GM18517 (cell line): ENCODE measurements at regions not wholly inside any gene's neighbourhood (a gene's known extent, or its start where the extent isn't known, plus 50 kb on each side); places are given as distances from the start of the nearest gene placed in this dataset.
"Not testable (repeated sequence)": the region's sequence is repeated elsewhere in the genome, so short reads cannot be mapped to it uniquely, and the experiment has no call there.

ENCODE experiments used
- ATAC-seq: cut with Tn5 transposase; IDR thresholded peaks from one replicate; pipeline ENCODE4 v1.9.1; 2021; ENCODE audit warnings: mild to moderate bottlenecking, moderate library complexity; ENCODE audit not compliant: unreplicated experiment

DNA sequence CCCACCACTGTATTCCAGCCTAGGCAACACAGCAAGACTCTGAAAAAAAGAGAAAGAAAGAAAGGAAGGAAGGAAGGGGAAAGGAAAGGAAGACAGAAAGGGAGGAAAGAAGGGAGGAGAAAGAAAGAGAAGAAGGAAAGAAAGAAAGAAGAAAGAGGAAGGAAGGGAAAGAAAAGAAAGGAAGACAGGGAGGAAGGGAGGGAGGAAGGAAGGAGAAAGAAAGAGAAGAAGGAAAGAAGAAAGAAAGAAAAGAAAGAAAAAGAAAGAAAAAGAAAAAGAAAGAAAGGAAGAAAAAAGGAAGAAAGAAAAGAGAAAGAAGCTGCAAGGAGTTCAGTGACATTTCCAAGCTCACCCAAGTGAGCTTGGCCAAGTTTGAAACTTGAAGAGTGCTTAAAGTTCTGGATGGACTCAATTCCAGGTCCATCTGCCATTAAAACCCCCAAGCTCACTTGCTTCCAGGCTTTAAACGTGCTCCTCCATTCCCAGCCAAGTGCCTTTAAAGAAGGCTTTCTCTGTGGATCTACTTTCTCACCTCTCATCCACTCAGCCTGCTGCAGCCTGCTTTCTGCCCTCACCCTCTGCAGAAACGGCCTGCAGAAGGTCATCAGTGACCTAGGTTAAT is 101.5 kb downstream of the VCPKMT start:
- no peak for ATAC-seq

DNA sequence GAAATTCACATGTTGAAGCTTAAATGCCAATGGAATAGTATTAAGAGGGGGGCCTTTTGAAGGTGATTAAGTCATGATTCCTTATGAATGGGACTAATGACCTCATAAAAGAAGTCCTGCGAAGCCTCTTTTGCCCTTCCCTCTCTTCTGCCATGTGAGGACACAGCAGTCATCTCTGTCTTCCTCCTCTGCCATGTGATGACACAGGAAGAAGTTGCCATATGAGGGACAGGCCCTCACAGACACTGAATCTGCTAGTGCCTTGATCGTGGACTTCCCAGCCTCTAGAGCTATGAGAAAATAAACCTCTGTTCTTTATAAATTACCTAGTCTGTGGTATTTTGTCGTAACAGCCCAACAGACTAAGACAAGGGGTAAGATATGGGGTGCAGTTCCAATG is 100.7 kb downstream of the VCPKMT start:
- no peak for ATAC-seq

DNA sequence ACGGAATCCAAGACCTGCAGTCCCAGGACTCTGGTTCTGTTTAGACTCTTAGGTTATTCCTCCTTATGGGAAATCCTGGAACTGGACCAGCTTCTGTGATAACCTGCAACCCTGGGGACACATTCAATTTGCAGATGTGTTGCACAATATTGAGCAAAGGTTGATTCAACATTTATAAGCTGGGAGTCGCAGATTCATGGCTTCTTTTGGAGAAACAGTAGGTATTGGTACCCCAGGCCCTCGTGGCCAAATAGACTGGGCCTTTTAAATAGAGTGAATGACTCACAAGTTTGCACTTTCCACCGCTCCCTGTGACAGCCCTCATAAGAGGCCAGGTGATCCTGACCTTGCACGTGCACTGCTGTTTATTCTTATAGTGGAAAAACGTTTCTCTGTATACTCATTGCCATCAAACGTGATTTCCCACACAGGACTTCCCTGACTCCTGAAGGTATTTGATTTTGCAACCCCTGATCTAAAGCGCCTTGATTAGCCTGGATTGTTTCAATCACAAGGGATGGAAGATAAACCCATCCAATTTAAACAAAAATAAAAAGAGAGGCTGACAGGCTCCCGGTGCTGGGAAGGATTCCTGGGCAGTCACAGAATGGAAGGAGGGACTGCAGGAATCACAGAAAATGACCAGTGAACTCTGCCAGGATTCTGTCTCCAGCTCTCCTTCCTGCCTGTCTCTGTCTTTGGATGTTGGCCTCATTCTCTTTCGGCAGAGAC is 98.0 kb downstream of the VCPKMT start:
- ATAC-seq, result no peak

DNA sequence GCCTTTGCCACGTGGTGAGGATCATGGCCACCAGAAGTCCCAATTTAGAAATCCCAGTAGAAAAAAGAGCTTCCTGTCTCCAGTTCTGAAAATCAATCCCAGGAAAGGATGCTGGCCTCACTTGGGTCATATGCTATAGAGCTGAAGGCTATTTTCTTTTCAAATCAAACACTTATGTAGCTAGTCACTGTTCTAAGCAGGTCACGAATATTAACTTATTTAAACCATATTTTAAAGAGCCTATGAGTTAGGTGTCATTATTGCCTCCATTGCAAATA is 97.5 kb downstream of the VCPKMT start:
- ATAC-seq, result no peak

DNA sequence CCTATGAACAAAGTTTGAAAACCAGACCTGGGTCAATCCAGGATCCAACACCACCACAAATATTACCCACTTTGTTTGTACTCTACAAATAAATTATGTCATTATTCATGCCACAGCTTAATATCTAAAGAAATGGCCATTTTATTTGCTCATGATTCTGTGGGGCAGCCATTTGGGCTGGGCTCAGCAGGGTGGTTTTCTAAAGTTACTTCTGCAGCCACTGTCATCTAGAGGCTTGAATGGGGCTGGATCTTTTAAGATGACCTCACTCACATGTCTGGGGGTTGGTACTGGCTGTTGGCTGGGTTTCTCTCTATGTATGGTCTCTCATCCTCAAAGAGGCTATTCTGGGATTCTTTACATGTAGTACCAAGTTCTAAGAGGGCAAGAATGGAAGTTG is 96.2 kb downstream of the VCPKMT start:
- no peak for ATAC-seq

DNA sequence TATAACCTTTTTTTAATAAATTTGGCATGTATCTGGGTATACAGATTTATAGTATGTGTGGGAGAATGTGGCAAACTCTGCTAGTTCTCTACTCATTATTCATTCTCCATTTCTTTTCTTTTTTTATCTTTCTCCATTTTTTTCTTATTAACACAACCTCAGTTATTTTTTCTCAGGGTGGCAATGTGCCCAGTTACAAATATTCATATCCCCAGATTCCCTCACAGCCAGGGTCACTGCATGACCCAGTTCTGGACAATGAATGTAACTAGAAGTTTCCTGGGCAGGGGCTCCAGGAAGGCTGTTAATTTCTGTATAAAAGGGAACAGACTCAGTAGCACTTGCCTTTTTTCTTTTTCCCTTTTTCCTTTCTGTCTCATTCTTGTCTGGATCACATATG is 95.6 kb downstream of the VCPKMT start:
- ATAC-seq, result no peak

DNA sequence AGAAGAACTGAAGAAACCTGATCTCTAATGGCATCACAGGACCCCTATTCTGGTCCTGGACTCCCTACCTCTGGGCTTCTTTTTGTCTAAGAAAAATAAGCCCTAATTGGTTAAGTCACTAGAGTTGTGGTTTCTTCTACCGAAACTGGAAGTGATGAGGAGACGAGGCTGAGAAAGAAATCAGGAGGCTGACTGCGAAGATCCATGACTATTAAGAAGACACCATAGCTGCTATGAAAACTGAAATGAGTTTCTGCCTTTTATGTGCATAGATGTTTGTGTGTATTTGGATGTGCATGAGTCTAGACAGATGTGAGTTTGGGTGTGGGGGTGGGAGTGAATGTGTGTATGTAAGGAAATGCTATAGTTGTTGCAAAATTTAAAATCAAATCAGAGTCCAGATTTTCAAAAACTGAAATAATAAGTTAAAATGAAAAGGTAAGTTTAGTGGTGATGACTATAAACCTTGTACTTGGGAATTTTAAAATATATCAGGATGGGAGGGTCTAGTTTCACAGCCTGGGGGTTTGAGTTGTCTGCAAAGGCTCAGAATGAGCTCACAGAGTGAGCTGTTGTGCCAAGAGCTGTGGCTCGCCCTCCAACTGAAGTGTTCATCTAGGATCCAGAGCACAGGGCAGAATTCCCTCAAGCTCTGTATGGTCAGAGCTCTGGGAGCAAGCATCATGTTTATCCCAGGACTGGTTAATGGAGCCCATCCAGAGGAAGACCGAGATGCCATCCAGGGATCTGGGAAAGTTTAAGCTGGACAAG is 94.9 kb downstream of the VCPKMT start:
- ATAC-seq, result no peak

DNA sequence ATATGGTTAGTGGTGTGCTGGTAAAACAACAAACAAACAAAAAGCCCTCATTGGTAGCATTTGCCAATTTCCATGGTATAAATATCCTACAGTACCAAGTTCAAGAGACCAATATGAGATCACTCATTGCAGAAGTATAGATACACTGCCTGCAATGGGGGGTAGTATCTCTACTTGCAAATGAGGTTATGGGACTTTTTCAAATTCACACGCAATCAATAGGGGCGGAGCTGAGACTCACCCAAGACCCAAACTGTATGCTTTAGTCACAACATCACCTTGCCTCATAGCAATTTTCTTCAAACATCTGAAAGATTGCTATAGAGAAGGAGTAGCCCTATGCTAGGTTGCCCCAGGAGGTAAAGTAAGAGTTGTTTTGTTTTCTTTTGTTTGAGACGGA is 93.7 kb downstream of the VCPKMT start:
- no peak for ATAC-seq

DNA sequence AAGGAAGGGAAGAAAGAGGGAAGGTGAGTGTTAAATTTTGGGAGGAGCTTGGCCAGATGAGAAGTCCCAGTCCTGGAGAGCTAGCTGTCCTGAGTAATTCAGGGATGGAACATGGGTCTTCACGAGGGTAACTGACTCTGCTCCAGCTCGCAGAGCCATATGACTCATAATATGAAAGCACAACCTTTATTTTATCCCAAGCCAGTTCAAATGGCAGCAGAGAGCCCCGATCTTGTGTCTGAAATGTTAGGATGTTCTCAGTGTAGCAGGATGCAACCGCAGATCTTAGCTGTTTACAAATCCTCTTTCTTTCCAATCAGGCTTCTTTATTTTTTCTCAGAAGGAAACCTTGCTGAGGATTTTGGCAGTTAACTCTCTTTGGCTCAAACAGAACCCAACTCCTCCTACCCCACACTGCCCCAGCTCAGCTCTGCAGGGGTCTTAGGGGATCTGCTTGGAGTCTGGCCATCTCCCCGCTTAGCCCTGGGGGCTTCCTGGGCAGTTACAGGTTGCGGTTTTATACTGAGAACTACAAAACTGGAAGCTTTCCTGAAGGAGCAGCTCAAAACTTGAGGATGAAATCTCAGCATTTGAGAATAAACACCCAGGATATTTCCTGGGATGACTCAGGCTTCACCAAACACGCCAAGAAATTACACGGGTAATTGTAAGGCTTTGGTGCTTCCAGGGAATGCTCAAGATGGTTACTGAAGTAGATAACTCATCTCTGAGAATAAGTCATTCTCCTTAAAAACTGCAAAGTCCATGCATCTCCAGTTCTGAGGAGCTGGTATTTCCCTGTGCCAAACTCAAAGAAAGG is 92.5 kb downstream of the VCPKMT start:
- no peak for ATAC-seq

DNA sequence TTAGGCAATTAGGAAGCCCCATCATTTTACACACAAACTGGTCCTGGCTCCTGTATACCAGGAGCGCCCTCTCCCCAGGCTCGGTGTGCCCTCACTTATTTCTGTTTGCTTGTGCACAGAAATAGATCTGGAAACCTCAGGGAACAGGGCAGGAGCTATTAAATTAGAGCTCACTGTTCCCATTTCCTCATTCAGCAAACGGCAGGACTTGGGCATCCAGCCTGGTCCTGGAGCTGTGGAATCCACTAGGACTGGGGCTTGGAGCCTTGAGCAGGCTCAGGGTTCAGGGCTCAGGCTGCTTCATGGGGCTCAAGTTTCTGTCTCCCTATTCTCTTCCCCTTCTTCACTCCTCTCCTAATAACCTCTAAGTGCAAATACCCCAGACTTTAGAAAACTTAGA is 91.3 kb downstream of the VCPKMT start:
- no peak for ATAC-seq

DNA sequence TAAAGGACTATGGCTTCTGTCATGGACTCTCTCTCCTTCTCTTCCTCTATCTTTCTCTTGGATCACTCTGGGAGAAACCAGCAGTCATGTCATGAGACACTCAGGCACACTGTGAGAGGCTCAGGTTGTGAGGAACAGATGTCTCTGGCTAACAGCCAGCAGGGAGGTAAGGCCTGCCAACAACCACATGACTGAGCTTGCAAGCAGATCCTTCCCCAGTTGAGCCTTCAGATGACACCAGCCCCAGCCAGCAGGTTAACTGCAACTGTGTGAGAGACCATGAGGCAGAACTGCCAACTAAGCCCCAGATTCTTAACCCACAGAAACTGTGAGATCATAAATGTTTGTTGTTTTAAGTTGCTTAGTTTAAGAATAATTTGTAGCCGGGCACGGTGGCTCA is 90.6 kb downstream of the VCPKMT start:
- no peak for ATAC-seq

DNA sequence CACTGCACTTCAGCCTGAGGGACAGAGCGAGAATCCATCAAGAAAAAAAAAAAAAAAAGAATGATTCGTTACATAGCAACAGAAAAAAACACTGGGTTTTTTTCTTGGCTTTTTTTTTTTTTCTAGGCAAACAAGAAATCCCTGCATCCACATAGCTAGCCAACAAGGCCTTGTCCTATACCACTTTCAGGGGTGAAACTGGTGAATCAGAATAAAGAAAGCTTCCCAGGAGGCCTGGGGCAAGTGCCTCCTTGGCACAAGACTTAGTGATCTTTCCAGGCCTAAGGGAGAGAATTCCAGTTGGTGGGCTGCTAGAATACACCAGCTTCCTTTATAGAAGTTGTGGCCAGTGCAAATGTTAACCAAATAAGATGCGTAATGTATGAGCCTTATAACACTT is 90.0 kb downstream of the VCPKMT start:
- ATAC-seq, result no peak

DNA sequence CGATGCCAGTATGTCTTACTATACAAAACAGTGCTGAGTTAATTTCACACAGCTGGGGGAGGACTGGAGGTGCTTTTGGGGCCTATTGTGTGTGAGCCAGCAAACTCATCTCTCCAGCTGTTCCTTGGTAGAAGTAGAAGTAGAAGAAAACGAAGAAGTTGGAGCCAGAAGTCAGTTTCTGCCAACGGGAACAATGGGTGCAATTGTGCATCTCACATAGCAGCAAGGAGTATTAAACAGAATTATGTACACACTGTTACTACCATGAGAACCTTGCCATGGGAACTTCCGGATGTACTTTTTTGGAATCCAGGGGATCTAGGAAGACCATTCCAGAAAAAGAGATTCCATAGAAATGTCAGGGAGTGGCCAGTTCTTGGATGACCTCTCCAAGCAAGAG is 88.6 kb downstream of the VCPKMT start:
- ATAC-seq, result no peak

DNA sequence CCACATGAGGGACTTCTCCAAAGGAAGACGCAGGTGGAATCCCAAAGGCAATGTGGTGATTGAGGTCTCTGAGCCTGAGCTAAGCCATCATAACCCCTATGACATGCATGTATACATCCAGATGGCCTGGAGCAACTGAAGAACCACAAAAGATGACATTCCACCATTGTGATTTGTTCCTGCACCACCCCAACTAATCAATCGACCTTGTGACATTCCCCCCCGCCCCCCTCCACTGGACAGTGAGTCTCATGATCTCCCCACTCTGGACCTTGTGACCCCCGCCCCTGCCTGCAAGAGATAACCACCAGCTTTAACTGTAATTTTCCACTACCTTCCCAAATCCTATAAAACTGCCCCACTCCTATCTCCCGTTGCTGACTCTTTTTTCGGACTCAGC is 87.9 kb downstream of the VCPKMT start:
- ATAC-seq, result no peak

DNA sequence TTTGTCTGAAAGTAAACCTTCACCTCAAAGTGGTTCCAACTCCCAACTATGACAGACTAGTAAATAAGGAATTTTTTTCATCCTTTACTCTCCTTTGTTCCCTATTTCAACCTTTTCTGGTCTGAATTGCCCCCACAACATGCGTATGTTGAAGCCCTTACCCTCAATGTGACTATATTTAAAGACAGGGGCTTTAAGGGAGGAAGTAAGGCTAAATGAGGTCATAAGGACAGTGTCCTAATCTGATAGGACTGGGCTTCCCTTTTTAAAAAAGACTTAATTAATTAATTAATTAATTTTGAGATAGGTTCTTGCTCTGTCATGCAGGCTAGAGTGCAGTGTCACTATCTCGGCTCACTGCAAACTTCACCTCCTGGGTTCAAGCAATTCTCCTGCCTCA is 86.3 kb downstream of the VCPKMT start:
- ATAC-seq, result no peak

DNA sequence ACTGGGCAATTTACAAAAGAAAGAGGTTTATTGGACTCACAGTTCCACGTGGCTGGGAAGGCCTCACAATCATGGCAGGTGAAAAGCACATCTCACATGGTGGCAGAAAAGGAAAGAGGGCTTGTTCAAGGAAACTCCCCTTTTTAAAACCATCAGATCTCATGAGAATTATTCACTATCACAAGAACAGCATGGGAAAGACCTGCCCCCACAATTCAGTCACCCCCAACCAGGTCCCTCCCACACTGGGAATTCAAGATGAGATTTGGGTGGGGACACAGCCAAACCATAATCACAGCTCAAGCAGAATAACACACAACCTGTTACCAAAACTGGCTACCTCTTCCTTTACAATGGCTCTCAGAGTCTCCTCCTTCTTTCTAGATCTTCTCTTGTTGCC is 85.5 kb downstream of the VCPKMT start:
- not testable (repeated sequence) for ATAC-seq

DNA sequence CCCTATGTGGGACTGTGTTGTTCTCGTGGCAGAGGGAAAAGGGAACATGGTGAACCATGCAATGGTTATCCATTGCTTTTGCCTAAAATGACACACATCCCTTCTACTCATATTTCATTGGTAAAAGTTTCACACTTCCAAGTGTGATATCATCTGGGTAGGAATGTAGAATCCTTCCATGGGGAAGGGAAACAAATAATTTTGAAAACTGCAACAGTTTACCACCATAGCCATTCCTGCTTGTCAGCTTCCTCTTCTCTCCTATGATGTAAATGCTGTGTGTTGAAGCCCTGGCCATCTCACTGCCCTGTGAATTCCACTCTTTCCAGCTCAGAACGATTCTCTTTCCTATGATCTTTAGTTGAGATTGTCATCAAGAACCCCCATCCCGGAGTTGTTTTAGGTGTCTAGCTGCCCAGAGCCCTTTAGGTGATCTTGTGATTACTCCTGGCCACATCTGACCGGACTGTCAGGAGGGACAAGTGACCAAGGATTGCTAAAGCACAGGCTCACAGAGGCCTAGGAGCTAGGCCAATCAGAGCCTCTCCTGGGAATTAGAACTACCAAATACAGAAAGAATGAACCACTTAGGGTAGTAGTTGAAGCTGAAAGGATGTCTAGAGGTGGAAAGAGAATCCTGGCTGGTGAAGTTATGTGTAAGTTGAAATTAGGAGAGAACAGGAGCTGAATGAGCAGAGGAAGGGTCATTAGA is 84.6 kb downstream of the VCPKMT start:
- ATAC-seq, result no peak

DNA sequence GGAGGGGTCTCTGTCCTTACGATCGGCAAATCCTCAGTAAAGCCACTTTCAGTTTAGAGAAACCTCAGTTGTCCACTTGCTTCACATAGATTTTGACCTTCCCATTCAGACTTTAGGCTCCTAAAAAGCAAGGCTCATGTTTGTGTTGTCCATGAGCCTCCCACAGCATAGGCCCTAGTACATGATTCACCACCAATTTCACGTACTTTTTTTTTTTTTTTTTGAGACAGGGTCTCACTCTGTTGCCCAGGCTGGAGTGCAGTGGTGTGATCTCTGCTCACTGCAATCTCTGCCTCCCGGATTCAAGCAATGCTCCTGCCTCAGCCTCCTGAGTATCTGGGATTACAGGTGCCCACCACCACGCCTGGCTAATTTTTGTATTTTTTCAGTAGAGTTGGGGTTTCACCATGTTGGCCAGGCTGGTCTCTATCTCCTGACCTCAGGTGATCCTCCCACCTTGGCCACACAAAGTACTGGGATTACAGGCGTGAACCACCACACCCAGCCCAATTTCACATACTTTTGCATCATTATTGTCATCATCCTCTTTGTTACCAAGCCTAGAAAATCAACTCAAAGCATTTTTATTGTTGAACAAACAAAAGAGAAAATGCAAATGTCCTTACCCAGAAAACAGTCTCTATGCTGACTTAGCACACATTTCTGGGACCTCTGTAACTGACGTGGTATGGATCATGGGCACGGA is 83.8 kb downstream of the VCPKMT start:
- not testable (repeated sequence) for ATAC-seq

DNA sequence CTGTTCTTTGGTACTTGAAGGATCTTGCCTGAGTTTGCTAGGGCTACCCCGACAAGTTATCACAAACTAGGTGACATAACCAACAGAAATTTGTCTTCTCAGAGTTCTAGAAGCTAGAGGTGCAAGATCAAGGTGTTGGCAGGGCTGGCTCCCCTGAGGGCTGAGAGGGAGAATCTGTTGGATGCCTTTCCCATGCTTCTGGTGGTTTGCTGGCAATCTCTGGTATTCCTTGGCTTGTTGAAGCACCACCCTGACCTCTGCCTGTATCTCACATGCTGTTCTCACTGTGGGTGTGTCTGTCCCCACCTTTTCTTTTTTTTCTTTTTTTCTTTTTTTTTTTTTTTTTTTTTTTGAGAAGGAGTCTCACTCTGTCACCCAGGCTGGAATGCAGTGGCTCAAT is 81.2 kb downstream of the VCPKMT start:
- no peak for ATAC-seq

DNA sequence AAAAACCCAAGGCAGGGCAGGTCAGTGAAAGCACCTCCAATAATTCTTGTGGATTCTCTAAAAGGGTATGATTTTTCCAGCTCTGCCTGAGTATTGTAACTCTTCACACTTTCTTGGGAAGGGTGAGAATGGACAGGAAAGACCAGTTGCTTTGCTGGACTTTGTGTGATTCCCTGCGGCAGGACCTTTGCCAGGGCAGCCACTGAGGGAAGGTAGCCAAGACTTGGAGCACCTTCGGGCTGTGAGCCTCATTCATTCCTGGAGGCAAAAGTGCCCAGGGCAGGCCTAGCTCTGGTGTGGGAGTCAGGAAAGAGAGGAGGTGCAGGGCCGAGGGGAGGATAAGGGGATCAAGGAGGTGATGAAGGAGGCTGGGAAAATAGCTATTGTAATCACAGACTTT is 80.2 kb downstream of the VCPKMT start:
- ATAC-seq, result no peak
